ENCODE measurements at regions not wholly inside any gene's neighbourhood (a gene's known extent, or its start where the extent isn't known, plus 50 kb on each side); places are given as distances from the start of the nearest gene placed in this dataset.

- TF ChIP-seq CTCF (IDR thresholded peaks at IDR 0.05): no peak
- no peak for TF ChIP-seq ZFX (IDR thresholded peaks at IDR 0.05; ENCODE audit: borderline replicate concordance)
These were observed 167.8 kb upstream of the FAM241A start for GRCh38 chr4:111977419-111977965.
